Stromal cell of bone marrow (primary cell): ENCODE measurements at regions not wholly inside any gene's neighbourhood (a gene's known extent, or its start where the extent isn't known, plus 50 kb on each side); places are given as distances from the start of the nearest gene placed in this dataset.
A peak's percentile ranks its signal among the peaks of the same experiment; 100 is the strongest.
"Not testable (repeated sequence)": the region's sequence is repeated elsewhere in the genome, so short reads cannot be mapped to it uniquely, and the experiment has no call there.

Source experiments
- DNase-seq: peaks from one replicate; pipeline ENCODE4 v3.0.0-alpha.2; 2012; ENCODE audit warnings: low read depth

DNA sequence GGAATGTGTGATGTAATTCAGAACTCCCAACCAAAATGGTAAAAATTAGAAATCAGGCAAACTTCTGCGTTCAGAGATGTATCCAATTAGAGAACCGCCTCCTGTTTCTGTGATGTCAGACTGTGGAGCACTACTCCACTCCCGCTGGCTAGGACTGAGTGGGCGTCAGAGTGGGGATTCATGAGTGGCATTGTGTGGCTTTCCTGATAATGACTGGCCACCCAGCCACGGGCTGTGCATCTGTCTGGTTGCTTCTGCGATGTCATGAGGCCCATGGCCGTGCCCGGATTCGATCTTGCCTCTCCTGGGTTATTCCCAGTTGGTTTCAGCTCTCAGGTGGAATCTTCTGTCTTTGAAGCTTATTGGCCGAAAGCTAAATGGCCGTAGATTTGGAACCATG lies 87.1 kb upstream of the KCNA1 start:
- DNase-seq = no peak

DNA sequence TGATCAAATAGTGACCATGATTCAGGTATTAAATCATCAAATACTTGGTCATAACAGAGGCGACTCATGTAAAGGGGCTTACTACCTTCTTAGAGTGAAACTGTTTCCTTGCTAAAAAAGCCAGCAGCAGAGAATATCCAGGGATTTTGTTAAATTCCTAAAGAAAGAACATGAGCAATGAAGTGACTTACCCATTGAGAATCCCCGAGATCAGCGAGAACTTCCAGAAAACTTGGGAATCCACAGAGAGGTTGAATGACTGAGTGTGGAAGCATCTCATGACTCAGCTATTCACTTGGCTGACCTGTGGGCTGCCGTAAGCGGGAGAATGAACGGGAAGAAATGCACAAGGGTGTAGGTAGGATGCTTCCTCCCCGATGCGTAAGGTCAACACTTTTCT lies 85.3 kb upstream of the KCNA1 start:
- DNase-seq = peak; percentile 54

- no peak for DNase-seq
Measured at GRCh38 chr12:4825011-4825858, 84.5 kb upstream of the KCNA1 start.

DNA sequence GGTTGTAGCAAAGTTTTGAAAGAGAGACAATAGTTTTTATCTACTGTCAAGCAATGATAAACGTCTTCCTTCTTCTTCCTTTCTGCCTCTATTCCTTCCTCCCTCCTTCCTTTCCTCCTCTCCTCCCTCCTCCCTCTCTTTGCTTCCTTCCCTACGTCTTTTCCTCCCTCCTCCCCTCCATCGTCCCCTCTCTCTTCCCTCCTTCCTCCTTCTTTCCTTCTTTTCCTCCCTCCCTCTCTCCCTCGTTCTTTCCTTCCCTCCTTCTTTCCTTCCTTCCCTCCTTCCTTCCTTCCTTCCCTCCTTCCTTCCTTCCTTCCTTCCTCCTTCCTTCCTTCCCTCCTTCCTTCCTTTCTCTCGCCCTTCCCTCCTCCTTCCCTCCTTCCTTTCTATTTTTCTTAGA lies 82.8 kb upstream of the KCNA1 start:
- DNase-seq = no peak

DNA sequence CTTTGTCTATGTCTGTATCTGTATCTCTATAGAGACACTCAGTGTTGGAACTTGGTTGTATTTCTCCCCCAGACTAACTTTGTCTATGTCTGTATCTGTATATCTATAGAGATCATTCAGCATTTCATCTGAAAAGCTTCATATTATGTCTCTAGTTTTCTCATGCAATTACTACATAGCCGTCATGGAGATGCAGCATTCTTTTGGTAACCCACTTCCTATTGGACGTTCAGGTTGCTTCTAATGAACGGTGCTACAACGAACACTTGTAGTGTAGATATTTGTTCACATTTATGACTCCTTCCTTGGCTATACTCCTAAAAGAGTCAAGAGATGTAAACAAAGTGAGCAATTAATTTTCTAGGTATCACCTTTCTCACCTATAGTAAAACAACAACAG lies 81.5 kb upstream of the KCNA1 start:
- no peak for DNase-seq

GRCh38 chr12:4829161-4829792 lies 80.4 kb upstream of the KCNA1 start:
- DNase-seq = no peak

GRCh38 chr12:4829793-4830162 lies 79.9 kb upstream of the KCNA1 start:
- no peak for DNase-seq

DNA sequence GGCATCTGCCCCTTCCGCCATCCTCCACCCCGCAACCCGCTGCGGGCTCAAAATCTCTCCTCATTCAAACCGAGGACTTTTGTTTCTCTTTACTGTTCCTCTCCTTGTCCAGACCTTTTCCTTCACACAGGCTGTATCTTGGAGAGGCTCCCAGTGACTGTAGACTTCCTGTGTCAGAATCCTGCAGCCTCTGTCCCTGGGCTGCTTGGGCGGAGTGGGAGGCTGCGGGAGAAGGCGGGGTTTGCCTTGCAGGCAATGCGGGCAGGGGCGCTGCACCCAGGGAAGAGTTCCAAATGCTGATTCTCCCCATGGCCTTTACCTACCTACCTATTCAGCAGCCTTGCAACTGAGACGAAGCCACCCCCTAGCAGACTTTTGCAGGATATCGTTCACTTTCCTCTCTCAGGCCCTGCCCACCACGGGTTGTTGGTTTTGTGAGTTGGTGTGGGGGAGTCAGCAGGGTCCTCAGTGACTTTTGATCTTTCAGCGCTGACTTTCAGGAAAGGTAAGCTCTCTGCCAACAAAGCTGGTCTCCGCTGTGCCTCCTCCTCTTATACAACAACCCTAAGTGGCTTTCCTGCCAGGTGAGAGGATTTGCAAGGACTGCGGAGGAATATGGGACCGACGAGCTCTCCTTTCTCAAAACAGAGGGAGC lies 79.0 kb upstream of the KCNA1 start:
- no peak for DNase-seq

DNA sequence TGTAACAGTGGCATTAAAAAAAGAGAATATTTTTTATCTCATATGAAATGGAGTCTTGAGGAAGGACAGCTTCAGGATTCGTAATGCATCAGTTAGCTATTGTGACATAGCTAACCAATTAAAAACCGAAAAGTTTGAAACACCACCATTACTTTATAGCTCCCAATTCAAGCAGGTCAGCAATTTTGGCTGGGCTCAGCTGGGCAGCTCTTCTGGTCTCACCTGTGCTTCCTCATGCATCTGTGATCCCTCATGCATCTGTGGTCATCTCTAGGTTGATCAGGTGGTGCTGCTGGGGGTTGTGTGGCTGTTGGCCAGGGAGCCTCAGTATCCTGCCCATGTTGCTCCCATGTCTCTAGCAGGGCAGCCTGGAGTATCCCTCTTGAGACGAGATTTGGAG lies 76.7 kb upstream of the KCNA1 start:
- no peak for DNase-seq

DNA sequence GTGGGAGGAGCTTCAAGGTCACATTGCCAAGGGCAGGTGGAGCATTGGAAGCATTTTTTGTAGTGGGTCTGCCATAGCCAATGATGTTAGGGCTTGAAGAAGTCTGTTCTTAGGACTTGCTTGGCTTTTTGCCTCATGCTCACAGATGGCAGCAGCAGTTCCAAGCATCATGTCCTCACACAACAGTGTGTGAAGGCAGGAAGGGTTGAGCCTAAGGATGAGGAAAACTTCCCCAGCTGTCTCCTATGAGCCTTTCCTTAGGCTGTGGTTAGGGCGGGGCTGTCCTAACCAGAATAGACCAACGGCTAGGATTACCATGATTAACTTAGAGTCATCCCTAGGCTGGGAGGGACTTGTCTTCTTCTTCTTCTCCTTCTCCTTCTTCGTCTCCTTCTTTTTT lies 76.2 kb upstream of the KCNA1 start:
- no peak for DNase-seq

- not testable (repeated sequence) for DNase-seq
Measured at GRCh38 chr12:4842401-4842800, 67.3 kb upstream of the KCNA1 start.

- no peak for DNase-seq
Measured at GRCh38 chr12:4843907-4844306, 65.8 kb upstream of the KCNA1 start.

DNA sequence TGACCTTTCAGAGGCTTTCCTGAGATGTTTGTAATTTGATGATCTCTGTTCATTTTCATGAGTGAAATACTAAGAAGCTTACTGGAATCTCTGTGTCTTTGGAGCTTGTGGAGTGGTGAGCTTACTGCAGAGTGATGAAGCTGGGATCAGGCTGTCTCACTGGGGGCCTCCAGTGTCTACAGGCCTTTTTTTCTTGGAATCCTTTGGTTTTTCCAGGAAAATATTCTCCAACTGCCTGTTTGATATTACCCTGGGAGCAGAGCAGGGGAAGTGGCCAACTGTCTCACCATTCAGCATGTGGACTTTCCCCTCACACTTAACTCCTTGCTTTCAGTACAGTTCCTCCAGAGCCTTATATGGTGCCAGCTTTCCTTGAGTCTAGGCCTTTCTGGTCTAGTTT lies 62.0 kb upstream of the KCNA1 start:
- no peak for DNase-seq

- DNase-seq = no peak
Measured at GRCh38 chr12:4849115-4849541, 60.6 kb upstream of the KCNA1 start.

DNA sequence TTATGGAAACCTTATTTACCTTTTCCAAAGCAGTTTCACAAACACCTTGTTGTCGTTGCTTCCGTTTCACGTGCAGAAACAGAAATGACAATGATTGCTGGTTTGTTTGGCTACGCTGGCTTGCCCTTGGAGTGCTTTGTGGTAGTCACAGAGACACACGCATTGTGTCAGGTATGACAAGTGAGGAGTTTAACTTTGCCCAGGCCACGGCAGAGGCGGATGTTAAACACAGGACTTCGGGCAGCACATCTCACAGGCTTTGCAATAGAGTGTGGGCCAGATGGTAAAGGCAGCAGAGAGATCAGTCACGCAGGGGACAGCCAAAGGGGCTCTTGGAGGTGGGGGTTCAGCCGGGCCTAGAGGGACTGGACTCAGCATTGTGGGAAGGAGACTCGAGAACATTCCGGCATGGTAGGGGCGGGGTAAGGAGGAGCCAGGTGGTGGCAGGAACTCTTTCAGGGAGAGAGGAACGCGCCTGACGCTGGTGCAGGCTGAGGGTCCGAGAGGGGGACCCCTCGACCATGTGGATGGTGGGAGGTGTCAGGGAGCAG lies 59.8 kb upstream of the KCNA1 start:
- no peak for DNase-seq

DNA sequence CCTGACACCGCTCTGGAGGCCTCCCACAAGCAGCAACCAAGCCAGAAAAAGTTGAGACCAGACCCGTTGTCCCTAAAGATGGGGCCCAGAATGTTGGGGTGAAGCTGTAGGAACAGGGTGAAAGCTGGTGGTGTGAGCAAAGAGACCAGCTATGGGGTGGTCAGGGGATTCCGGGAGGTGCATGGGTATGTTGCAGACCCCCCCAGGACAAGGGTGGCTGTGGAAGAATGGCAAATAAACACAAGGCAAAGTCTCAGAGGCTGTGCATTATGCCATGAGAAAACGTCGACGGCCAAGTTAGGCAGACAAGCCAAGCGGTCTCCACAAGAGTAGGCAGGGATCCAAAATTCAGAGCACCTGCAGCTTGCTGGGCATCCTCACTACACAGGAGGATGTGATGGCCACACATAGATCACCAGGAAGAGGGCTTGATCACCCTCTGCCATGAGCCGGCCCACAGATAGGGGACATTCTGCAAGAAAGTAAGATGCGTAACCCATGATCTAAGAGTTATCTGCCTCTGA lies 58.8 kb upstream of the KCNA1 start:
- DNase-seq = no peak

- no peak for DNase-seq
Measured at GRCh38 chr12:4852308-4852707, 57.4 kb upstream of the KCNA1 start.

DNA sequence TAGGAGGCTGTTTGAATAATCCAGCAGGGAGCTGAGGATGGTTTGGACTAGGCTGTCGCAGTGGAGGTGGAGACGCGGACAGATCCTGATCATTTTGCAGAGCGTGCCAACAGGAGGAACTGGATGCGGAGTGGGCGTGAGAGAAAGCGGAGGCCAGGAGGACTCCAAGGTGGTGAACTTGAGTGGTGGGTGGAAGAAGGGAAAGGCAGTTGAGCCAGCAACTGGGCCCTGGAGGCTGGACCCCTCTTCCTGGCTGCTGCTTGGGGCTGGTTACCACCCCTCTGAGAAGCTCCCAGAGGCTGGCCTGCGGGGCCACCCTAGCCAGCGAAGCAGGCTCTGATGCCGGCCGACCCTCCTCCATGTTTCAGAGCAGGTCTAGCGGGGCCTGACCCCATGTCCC lies 56.8 kb upstream of the KCNA1 start:
- no peak for DNase-seq

GRCh38 chr12:4855121-4855924 lies 54.4 kb upstream of the KCNA1 start:
- DNase-seq = peak; percentile 65

DNA sequence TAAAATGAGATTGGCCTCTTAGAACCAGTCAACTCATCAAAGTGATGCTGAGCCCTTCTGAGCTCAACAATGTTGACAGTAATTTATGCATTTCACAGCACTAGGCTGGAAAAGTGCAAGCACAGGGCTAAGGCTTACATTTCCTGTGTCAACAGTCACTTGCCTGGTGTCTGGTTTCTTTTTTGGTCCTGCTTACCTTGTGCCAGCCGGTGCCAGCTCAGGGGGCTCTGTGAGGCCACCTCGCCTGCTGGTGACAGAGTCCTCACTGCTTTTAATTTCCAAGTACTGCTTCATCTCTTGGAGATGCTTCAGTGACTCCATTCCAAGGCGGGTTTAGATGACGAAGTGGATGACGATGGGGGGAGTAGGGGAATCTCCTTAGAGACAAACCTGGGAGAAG lies 53.1 kb upstream of the KCNA1 start:
- no peak for DNase-seq

DNA sequence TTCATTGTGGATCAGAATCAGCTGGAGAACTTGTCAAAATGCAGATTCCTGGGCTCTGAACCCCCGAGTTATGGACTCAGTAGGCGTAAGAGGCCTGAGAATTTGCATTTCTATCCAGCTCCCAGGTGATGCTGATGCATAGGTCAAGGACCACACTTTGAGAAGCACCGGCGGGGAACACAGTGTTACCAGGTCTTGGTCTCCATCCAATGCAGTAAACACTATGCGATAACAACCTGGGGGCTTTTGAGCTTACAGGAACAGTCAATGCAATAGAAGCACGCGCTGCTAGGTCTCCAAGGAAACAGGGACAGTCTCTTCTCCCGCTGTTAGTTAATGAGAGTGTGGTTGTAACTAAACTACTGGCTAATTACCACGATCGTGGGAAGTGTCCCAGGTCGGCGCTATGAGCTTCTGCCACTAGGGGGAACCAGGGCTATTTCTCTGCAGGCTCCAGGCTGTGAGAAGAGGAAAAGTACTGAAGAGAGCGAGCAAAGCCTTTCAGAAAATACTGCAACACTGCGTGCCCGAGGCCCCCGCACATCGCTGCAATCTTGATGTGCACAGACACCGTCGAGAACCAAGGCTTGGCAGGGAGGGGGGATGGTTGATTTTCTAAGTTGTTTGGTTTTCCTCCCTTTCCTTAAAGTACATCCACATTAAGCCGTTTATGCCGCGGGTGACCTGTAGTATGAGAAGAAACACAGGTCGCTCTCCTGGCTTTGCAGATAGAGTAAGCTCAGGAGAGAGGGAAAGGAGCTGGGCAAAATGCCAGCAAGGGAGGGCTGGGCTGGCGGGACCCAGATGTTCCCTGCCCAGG lies 52.0 kb upstream of the KCNA1 start:
- DNase-seq = peak; percentile 45
